Fibroblast of skin of scalp (primary cell): ENCODE measurements at regions not wholly inside any gene's neighbourhood (a gene's known extent, or its start where the extent isn't known, plus 50 kb on each side); places are given as distances from the start of the nearest gene placed in this dataset.

Experiments
- DNase-seq: peaks from one replicate; pipeline ENCODE4 v3.0.0-alpha.2; 2013

DNA sequence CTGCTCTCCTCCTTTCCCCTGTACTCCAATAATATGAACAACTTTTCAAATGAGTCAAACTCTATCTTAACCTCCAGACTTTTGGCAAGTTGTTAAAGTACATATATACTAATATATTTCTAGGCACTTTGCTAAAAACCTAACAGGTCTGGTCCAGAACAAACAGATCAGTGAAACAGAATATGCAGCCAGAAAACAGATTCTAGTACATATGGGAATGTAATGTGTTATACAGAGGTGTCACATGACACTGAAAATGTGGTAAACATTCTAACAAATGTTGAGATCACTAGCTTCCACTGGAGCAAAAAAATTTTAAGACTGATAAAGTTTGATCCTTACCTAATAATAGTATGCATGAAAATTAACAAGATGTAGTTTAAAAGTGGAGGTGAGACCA is 136.9 kb downstream of the OR2K2 start:
- no peak for DNase-seq

DNA sequence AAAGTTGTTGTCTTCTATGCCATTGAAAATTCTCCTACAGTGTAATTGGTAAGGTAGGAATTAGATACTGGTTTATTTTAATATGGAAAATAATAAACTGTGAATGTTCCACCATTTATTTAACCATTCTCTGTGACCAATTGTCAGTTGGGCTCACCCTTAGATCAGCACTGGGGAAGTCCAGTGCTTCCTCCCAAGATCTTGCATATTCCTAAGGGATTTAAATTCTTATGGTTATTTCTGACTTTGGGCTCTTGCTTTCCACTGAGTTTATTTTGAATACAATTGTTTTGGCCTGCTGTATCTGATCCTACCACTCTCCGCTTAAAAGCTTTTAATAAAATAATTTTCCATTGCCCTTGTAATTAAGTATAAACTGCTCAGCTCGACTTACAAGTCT is 137.4 kb downstream of the OR2K2 start:
- DNase-seq, result no peak

DNA sequence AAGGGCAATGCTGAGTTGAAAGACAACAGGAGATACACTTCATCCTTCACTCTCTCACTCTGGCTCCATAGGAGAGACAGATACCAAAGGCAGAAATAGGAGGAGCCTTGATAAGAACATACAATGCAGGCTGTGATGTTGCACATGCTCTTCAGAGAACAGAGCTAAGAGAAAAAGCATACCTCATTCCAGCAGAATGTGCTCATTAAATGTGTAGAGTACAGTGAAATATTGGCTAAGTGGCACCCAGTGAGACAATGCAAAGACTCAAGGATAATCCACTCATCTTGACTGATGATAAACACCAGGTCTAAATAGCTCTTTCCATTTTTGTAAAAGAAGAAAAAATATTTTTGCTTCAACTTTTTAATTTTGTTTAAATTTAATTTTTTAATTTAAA is 139.7 kb downstream of the OR2K2 start:
- no peak for DNase-seq

DNA sequence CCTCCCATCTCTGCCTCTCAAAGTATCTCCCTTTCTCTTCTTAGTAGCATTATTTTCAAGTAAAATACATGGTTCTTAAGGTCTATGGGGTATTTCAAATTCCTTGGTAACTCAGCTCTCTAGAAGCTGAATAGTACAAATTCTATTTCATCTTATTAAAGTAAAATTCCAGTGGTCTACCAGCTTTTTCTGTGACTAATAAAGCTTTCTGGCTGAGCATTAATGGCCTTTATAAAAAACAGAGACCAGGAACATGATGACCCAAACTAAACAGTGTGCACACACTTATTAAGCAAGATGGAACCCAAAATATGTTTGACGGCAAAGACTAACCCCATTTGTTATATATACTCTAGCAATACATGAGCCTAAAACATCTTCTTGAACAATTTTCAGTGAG is 142.6 kb downstream of the OR2K2 start:
- DNase-seq, result peak; percentile 61

DNA sequence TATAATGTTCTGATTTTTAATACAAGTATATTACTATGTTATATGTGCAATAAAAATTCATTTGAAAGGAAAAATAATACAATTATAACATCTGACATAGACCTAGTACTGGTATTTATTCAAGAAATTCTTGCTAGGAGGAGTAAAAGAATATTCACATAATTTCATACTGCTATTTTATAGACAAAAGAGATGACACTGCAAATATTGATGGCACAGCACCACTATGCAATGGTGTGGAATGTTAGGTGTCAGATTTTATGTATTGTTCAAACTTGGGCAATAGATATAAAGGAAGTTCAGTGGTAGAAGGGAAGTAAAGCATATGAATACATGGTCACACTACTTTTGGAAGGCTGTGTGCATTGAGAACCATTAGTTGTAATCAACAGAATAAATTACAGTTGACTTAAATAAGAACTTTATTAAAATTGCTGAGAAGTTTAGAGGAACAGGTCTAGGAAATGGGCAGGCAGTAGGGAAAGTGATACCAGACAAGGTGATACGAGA is 143.9 kb downstream of the OR2K2 start:
- DNase-seq, result no peak

DNA sequence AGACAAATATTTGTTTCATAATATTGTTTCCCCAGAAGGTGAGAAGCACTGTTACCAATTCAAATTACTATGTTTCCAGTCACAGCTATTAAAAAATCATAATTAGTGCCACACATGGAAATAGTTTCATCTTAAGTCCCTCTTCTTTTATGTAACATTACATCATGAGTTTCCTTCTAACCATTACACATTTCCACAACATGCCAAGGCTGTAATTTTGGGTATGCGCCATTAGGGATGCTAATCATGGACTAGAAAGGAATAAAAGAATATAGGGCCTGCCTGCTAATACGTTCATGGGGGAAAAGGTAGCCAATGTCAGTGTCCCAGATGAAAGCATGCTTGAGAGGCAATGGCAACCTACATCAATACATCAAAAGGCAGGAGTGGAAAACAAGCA is 142.5 kb upstream of the LPAR1 start:
- DNase-seq, result peak; percentile 30

DNA sequence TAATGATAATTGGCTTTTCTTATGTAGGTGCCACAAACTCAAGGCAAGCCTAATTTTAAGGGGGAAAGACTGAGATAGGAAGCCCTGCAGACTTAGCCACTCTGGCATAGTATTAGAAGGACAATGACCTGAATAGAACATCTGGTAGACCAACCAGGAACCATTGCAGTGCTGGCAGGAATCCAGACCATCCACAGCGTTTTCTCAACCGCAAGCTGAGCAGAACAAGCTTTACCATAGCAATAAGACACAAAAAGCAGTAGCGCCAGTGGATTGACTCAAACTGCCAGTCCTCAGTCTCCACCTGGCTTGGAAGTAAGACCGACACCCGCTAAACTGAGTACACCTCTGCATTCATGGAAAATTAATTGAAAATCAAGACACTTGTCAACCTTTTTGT is 141.3 kb upstream of the LPAR1 start:
- peak; percentile 74 for DNase-seq

DNA sequence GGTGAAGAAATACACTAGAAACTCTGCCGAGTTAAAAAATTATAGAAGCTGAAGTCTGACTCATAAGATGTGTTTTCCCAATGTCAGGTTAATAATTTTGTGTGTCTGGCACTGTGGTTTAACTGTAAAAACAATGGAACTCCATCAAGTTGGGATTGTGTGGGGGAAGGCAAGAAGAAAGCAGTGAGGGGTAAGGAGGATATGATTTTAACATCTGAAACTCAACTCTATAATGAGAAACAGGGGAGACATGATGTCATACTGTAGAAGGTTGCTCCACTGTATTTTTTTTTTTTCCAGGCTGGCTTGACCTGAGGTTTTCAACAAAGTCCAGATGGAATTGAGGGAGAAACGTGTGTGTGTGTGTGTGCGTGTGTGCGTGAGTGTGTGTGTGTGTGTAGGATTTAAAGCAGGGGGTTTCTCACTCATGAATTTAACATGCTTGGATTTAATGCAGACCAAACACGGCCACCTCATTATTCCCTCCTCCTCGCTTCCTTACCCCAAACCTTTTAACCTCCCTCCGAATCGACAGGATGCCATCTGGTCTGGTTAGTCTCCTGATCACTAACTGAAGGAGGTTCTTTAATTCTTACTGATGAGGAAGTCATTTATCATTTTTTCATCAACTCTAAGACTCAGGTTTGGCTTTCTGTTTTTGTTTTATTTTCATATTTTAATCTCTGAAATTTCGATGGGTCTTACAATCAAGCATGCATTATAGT is 140.2 kb upstream of the LPAR1 start:
- DNase-seq, result peak; percentile 94

DNA sequence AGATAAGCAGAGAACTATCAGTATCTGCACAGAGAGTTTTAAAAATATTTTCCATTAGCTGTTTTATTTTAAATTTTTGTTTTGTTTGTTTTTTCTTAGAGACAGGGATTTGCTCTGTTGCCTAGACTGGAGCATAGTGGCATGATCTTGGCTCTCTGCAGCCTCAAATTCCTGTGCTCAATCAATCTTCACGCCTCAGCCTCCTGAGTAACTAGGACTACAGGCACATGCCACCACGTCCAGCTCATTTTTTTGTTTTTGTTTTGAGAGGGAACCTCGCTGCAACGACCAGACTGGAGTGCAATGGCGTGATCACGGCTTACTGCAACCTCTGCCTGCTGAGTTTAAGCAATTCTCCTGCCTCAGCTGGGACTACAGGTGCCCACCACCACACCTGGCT is 138.2 kb upstream of the LPAR1 start:
- DNase-seq, result no peak

DNA sequence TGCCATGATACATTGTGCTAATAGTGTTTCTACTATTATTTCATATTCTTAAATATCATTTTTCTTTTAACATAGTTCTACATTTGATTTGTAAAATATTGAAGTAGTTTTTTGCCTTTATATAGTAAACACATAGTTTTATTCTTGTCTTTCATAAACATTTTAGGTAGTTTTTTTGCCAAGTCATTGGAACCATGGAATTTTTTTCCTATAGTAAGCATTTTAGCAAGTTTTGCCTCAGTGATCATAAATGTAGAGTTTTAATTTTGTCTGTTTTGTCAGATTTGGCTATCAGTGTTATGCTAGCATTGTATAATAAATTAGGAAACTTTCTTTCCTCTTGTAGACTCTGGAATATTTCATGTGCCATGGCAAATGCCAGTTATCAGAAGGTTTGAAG is 137.1 kb upstream of the LPAR1 start:
- no peak for DNase-seq

DNA sequence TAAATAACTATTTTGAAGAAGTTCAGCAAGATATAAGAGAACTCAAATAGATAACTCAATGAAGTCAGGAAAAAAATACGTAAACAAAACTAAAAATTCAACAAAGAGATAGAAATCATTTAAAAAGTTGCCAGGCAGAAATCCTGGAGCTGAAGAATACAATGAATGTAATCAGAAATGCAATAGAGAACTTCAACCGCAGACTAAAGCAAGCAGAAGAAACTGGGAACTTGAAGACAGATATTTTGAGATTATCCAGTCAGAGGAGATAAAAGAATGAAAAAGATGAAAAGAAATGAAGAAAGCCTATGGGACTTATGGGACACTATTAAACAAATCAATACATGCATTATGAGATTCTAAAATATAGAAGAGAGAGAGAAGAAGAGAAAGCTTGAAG is 129.1 kb upstream of the LPAR1 start:
- no peak for DNase-seq

DNA sequence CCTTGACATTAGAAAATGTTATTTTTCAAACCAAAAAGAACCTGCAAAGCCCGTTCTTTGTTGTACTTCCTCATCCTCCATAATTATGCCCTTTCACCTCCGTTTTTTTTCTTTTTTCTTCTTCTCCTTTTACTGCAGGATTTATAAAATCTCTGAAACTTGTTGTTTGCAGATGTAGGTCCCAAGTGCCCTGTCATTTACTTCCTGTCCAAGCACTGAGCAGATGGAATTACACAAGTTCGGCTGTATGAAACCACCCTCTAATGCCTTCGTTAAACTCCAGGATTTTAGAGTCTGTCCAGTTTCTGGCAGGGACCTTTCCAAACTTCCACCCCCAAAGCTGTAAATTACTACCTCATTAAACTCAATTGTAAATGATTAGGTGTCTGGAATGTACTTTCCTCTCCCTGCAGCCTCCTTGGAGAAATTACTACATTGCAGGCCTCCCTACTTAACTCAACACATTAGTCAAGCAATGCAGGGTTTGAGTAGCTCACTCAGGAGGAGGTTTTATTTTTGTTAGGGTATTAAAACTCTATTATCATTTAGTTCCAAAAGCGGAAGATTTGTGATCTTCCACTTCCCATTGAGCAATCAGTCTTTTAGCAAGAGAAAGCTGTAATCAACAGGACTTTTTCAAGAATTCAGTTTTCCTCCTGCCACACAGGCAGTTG is 125.6 kb upstream of the LPAR1 start:
- DNase-seq, result no peak

DNA sequence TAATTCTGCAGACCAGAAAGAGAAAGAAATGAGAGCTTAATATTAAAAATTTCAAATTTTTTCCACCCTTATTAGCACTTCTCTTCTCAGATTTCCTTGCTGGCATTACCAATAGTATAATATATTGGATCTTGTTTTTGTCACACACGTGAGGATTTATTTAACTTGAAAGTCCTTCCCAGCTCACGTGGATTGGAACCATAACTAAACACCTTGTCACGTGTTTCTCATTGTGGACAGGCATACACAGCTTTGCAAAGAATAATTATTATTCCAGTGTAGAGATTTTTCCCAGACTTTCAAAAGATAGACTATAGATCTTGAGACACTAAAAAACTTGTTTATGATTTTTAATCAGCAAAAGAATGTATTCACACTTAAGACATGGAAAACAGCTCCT is 123.8 kb upstream of the LPAR1 start:
- no peak for DNase-seq

DNA sequence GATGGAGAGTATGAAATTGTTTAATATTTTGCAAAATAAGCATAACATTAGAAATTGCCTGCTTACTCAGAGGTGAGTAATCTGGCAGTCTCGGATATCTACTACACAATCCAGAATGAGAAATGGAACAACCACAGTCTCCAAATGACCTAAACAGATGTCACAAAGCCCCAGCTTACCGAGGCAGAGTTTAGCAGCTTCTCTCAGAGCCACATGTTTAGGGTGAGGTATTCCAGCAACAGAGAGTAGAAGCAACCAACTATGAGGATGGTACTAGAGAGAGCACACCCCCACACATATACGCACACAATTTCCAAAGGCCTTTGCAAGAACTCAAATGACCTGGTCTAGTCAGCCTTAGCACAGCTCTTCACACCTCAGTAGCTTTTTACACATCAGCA is 122.7 kb upstream of the LPAR1 start:
- peak; percentile 72 for DNase-seq

DNA sequence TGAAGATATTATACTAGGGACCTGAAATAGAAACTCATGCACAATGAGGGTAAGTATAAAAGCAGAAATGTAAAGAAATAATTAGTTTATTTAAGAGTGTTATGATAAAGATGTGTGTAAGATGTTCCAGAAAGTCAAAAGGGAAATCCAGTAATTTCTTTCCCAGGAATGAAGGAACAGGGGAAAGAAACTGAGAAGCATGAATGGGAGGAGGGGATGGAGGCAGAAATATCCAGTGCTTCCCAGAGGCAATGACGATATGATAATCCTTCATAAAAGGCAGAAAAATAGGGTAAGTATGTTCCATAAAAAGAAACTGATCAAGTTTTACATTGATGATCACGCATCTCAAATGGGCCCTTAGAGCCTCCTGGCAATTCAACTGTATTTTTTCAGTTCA is 120.7 kb upstream of the LPAR1 start:
- no peak for DNase-seq

DNA sequence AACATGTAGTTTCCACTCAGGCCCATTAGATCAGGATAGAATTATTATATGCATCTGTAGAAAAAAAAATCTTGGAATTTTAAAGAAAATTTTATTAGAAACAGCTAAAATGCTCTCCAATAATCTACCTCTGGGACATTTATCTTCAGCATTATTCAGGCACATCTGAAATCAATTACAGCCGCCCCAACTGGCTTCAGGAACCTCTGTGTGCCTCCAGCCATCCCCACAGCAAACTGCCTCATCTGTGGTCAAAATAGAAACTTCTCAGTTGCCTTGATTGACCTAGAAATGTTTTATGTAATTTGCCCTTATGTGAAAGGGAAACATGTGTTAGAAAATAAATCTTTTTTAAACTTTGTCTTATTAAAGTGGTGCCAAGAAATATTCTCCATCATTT is 120.1 kb upstream of the LPAR1 start:
- DNase-seq, result peak; percentile 66

DNA sequence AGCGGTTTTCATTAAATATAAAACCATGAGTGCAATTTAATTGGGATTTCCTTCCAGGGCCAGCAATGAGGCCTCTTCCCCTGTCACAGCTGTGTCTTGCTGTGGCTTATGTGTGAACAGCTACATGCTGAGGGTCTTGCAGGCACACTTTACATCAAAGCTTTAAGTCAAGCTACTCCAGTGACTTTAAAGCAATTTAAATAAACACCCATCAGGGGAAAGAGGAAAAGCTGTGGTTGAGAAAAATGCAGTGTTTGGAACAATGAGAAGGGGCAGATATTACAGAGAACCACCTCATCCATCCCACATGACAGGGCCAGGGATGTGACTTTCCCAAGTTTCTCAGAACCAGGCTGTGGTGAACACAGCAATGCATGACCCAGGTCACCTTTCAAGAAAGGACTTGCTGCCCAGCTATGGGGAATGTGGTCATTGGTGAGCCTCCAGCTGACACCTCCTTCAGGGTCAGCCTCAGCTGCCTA is 115.9 kb upstream of the LPAR1 start:
- peak; percentile 28 for DNase-seq

DNA sequence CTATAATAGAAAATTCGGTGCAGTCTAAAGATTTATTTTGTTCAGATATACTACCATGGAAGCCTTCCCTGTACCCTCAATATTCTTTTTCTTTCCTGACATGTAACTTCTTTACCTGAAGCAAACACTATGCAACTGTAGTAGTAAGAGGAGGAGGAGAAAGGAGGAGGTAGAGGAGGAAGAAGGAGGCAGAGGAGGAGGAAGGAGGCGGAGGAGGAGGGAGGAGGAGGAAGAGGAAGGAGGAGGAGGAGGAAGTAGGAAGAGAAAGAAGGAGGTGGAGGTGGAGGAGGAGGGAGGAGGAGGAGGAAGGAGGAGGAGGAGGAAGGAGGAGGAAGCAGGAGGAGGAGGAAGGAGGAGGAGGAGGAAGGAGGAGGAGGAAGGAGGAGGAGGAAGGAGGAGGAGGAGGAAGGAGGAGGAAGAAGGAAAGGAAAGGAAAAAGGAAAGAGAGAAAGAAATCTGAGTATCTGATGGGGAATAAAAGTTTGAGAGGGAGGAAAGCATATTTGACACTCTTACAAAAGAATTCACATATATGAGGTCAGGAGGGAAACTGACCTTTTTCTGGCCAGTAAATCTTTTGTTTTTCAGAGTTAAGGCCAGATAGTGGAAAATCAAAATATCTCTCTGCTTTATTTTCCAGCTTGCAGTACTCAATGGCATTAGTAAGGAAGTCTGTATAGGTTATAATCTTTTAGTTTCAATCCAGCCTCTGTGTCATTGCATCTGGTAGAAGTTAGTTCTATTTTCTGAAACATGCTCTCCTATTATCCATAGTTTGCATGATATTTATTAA is 114.5 kb upstream of the LPAR1 start:
- no peak for DNase-seq

DNA sequence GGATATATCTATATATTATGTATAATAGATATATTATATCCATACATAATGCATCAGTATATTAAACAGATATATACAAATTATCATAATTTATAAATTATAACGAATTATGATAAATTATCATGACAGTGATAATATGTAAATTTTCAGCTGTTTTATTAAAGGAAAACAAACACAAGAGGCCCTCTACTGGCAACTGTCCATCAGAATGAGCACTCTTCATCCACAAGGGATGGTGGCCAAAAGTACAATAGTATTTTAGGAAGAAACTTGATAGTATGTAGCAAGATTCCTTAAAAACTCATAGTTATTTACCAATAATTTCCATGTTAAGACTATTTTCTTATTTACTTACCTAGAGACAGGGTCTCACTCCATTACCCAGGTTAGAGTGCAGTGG is 113.3 kb upstream of the LPAR1 start:
- DNase-seq, result peak; percentile 7

DNA sequence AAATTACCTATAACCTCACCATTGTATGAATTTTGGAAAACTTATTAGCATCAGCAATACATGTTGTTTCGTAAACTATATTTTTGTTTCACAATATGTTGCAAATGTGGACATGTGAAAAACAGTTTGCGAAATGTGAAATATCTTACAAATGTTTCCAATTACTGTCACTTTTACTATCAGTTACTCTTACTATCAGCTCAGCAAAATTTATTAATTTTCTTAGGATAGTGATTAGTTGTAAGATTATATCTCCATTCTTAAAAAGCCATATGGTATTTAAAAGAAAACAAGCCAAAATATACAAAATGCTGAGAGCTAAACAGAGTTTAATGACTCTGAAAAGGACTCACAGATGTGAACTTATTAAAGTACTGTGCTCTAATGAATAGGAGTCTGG is 111.9 kb upstream of the LPAR1 start:
- DNase-seq, result no peak

DNA sequence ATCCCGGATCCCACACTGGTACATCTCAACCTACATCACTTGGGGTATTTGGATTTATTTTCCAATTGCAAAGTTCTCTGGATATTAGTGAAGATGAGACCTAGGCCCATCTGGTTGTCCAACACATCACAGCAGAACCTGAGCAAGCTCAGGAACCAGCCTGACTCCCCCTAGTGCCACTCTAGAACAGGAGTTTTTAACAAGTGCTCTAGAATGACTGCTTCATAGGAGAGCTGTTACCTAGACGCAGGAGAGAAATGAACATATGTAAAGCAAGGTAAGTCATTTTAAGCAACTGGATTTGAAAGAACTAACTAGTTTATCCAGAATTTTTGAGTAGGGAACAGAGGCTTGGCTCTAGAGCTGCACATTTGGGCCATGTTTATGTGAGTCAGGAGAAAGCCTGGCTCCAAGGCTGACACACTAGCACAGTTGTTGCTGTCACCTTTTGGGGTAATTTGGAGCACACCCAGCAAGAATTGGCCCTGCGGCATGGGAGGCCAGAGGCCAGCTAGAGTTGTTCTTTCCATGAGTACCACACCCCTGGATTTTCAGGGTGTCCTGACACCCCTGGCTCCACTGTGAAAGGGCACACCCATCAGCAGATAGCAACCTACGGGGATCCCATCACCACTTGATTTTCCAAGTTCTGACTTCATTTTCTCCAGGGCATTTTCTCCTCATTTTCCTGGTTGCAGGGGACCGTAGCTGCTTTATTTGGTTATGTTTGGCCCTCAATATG is 110.9 kb upstream of the LPAR1 start:
- no peak for DNase-seq
